A549 (cell line): ENCODE measurements at regions not wholly inside any gene's neighbourhood (a gene's known extent, or its start where the extent isn't known, plus 50 kb on each side); places are given as distances from the start of the nearest gene placed in this dataset.

ENCODE experiments used
- KDM5A ChIP-seq: fragments of 200-600 bp; sonication (generic); IDR thresholded peaks from 2 replicates; pipeline ENCODE4 v1.6.1; 2016; ENCODE audit warnings: antibody characterized with exemption, mild to moderate bottlenecking
- POLR2A ChIP-seq: IDR thresholded peaks from 2 replicates; pipeline ENCODE4 v1.6.1; 2012; ENCODE audit warnings: mild to moderate bottlenecking, low read length
- TF ChIP-seq, protein P1 (sequence below): IDR thresholded peaks from 2 replicates; pipeline ENCODE4 v1.6.1; 2012; ENCODE audit warnings: low read depth, borderline replicate concordance

DNA sequence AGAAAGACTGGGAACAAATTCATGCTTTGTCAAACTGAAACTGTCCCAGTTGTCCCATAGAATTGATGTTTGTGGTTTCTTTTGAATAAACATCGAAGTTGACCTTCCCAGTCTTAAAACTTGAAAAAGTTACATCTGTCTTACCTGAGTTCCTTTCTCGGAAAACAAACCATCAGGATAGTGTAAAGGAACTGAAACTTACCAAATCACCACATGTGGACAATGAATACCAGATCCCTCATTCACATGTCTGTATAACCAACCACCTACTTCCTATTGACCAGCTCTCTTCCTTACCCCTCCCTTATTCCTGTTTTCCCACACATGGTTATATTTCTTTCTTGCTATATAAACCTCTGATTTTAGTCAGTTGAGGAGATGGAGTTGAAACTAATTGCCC is 791.7 kb upstream of the PCDH20 start:
- TF ChIP-seq POLR2A = no peak
- TF ChIP-seq KDM5A = no peak
- TF ChIP-seq, protein P1, sequence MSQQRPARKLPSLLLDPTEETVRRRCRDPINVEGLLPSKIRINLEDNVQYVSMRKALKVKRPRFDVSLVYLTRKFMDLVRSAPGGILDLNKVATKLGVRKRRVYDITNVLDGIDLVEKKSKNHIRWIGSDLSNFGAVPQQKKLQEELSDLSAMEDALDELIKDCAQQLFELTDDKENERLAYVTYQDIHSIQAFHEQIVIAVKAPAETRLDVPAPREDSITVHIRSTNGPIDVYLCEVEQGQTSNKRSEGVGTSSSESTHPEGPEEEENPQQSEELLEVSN = no peak
